Adrenal gland (tissue), 9 donors: ENCODE measurements at regions not wholly inside any gene's neighbourhood (a gene's known extent, or its start where the extent isn't known, plus 50 kb on each side); places are given as distances from the start of the nearest gene placed in this dataset.
"Not testable (repeated sequence)": the region's sequence is repeated elsewhere in the genome, so short reads cannot be mapped to it uniquely, and the experiment has no call there.

Experiments used
- DNase-seq, 7 donors: peaks; one replicate each; pipeline ENCODE4 v3.0.0-alpha.2; 2019 to 2020
- H3K27ac ChIP-seq, 5 donors: fragments of 200-600 bp; sonication (generic) in 4 of 5; 1 replicate in 3 of 5; 2 replicates in 2 of 5; pipeline versions ENCODE4 v1.5.1 to v1.8.0; 2016 to 2020; ENCODE audit warnings: mild to moderate bottlenecking in 1 of 5
- H3K27me3 ChIP-seq: fragments of 200-600 bp; 2 replicates; pipeline ENCODE4 v1.8.0; 2021
- H3K36me3 ChIP-seq, 2 donors: fragments of 200-600 bp; replicated peaks in 1 of 2; 1 replicate in 1 of 2; 2 replicates in 1 of 2; pipeline versions ENCODE4 v1.5.1 to v1.8.0; 2018 to 2022
- H3K4me1 ChIP-seq, 2 donors: fragments of 200-600 bp; replicated peaks in 1 of 2; 1 replicate in 1 of 2; 2 replicates in 1 of 2; pipeline versions ENCODE4 v1.5.1 to v1.8.0; 2018 to 2021
- H3K4me3 ChIP-seq, 4 donors: fragments of 200-600 bp; sonication (generic) in 3 of 4; one replicate each; pipeline ENCODE4 v1.5.1; 2016 to 2018
- H3K9me3 ChIP-seq, 3 donors: fragments of 200-600 bp; sonication (generic) in 1 of 3; replicated peaks in 1 of 3; 1 replicate in 2 of 3; 2 replicates in 1 of 3; pipeline versions ENCODE4 v1.5.1 to v1.8.0; 2016 to 2021
- CTCF ChIP-seq, 6 experiments: fragments of 450-650 bp in 4 of 6; fragments of 200-600 bp in 2 of 6; sonication (generic) in 1 of 6; IDR thresholded peaks; 1 replicate in 5 of 6; 2 replicates in 1 of 6; pipeline versions ENCODE4 v1.5.1 to v1.8.0; 2016 to 2021; ENCODE audit warnings: antibody characterized with exemption in 6 of 6, mild to moderate bottlenecking in 2 of 6, moderate library complexity in 1 of 6
- POLR2A ChIP-seq, 2 donors: fragments of 450-650 bp; IDR thresholded peaks; one replicate each; pipeline ENCODE4 v1.6.1; 2017; ENCODE audit warnings: antibody characterized with exemption in 2 of 2, mild to moderate bottlenecking in 2 of 2, moderate library complexity in 1 of 2
- WGBS, 4 donors: extraction: QIAGEN DNeasy Blood & Tissue Kit in 2 of 4; methylation state at CpG; one replicate each; pipeline versions ENCODE4 v1.1.5 to v1.1.7; 2013 to 2017; 5-methylcytosine and 5-hydroxymethylcytosine counted together
- intact Hi-C, 2 donors: fragments of 100-400 bp; cut with DNase I; formaldehyde crosslinking; loops; one replicate each; pipeline versions ENCODE4 v1.14.1 to v1.15.0; 2022 to 2023
- donor health status: healthy with polysubstance abuse.
- donor health status: Bipolar disorder and iron deficiency.
- donor health status: DM: yes; HTN: yes; CAD: no.
- donor health status: DM: no; HTN: no; CAD: no.
- donor health status: DM: no; HTN: no; CAD: no.

GRCh38 chr4:27685947-27686346 is 825.3 kb downstream of the STIM2 start:
- Histone ChIP-seq H3K36me3 (no peaks in the 10 kb centered on the region), H3K9me3 (no peaks in the 10 kb centered on the region), H3K4me1 (no peaks in the 10 kb centered on the region), H3K27ac (no peak overlapping the region), H3K27me3 (no peaks in the 10 kb centered on the region), H3K4me3 (no peak overlapping the region)
- DNase-seq = no peak
- TF ChIP-seq POLR2A (IDR thresholded peaks at IDR 0.05) = no peak
- TF ChIP-seq CTCF (IDR thresholded peaks at IDR 0.05) = no peak
- intact Hi-C loops = no loop called here

GRCh38 chr4:27692158-27692557 is 831.5 kb downstream of the STIM2 start:
- H3K27ac ChIP-seq = no peak overlapping the region
- intact Hi-C loops = no loop called here
- H3K36me3 ChIP-seq = no peaks in the 10 kb centered on the region
- H3K27me3 ChIP-seq = no peaks in the 10 kb centered on the region
- DNase-seq = peak in 3 of 7 donors; percentile 14 to 17 (median 16)
- no peaks in the 10 kb centered on the region for H3K4me1 ChIP-seq
- TF ChIP-seq CTCF (IDR thresholded peaks at IDR 0.05) = peak in 5 of 6 experiments; percentile 6 to 44 (median 36)
- no peak for TF ChIP-seq POLR2A (IDR thresholded peaks at IDR 0.05)
- no peak overlapping the region for H3K4me3 ChIP-seq
- no peaks in the 10 kb centered on the region for H3K9me3 ChIP-seq
- 37 to 47% (median 39%) methylated on average over 6 of the region's 6 CpGs for WGBS, 4 donors

- H3K27ac ChIP-seq = no peak overlapping the region
- H3K9me3 ChIP-seq = no peaks in the 10 kb centered on the region
- H3K4me3 ChIP-seq = no peak overlapping the region
- WGBS, 4 donors = 63 to 75% (median 70%) methylated on average over 4 to 6 of the region's 6 CpGs
- no peak for DNase-seq
- intact Hi-C loops = no loop called here
- no peak for TF ChIP-seq POLR2A (IDR thresholded peaks at IDR 0.05)
- no peak for TF ChIP-seq CTCF (IDR thresholded peaks at IDR 0.05)
- H3K36me3 ChIP-seq = no peaks in the 10 kb centered on the region
- H3K27me3 ChIP-seq = no peaks in the 10 kb centered on the region
- H3K4me1 ChIP-seq = no peaks in the 10 kb centered on the region
Measured at GRCh38 chr4:27692868-27693634, 832.4 kb downstream of the STIM2 start.

GRCh38 chr4:27696257-27696656 is 835.6 kb downstream of the STIM2 start:
- DNase-seq, H3K4me1 ChIP-seq, H3K9me3 ChIP-seq, intact Hi-C loops, H3K27ac ChIP-seq, H3K4me3 ChIP-seq, H3K36me3 ChIP-seq, H3K27me3 ChIP-seq: not testable (repeated sequence)
- WGBS, 4 donors = 87 to 92% (median 89%) methylated on average over 8 of the region's 8 CpGs

- no peak for TF ChIP-seq CTCF (IDR thresholded peaks at IDR 0.05)
- TF ChIP-seq POLR2A (IDR thresholded peaks at IDR 0.05) = no peak
- H3K4me3 ChIP-seq = no peak overlapping the region
- intact Hi-C loops = no loop called here
- H3K27ac ChIP-seq = no peak overlapping the region
- H3K4me1 ChIP-seq = no peaks in the 10 kb centered on the region
- WGBS, 4 donors = 72 to 78% (median 75%) methylated on average over 3 of the region's 3 CpGs
- no peak for DNase-seq
- H3K36me3 ChIP-seq = no peaks in the 10 kb centered on the region
- no peaks in the 10 kb centered on the region for H3K9me3 ChIP-seq
- no peaks in the 10 kb centered on the region for H3K27me3 ChIP-seq
Measured at GRCh38 chr4:27701606-27702005, 841.0 kb downstream of the STIM2 start.
